Neural cell (in vitro differentiated cells): ENCODE measurements at regions not wholly inside any gene's neighbourhood (a gene's known extent, or its start where the extent isn't known, plus 50 kb on each side); places are given as distances from the start of the nearest gene placed in this dataset.

Experiments
- H2AFZ ChIP-seq: fragments of 200-600, 300-800 bp; sonication (generic), shearing (Covaris generic); 2 replicates; pipeline ENCODE4 v1.6.0; 2014; ENCODE audit warnings: low read depth, mild to moderate bottlenecking, antibody characterized with exemption, low read length, moderate library complexity
- H3F3A ChIP-seq: fragments of 200-600 bp; shearing (Covaris generic); 2 replicates; pipeline ENCODE4 v1.6.1; 2016; ENCODE audit warnings: mild to moderate bottlenecking, moderate library complexity, mixed read lengths, antibody characterized with exemption, low read length; ENCODE audit not compliant: insufficient read depth, poor library complexity, severe bottlenecking
- H3K27ac ChIP-seq: fragments of 200-600, 300-800 bp; sonication (generic), shearing (Covaris generic); 2 replicates; pipeline ENCODE4 v1.5.1; 2014; ENCODE audit warnings: mild to moderate bottlenecking, low read length, moderate library complexity
- H3K27me3 ChIP-seq: fragments of 300-800, 200-600 bp; sonication (generic), shearing (Covaris generic); 2 replicates; pipeline ENCODE4 v1.6.0; 2014; ENCODE audit warnings: mild to moderate bottlenecking, low read depth, low read length, moderate library complexity; ENCODE audit not compliant: insufficient read depth
- H3K36me3 ChIP-seq: fragments of 300-800, 200-600 bp; sonication (generic), shearing (Covaris generic); 2 replicates; pipeline ENCODE4 v1.5.1; 2014; ENCODE audit warnings: mild to moderate bottlenecking, antibody characterized with exemption, low read length, moderate library complexity; ENCODE audit not compliant: insufficient read depth
- H3K4me2 ChIP-seq: fragments of 300-800, 200-600 bp; sonication (generic), shearing (Covaris generic); 2 replicates; pipeline ENCODE4 v1.6.0; 2014; ENCODE audit warnings: mild to moderate bottlenecking, low read length
- H3K4me3 ChIP-seq: fragments of 300-800, 200-600 bp; sonication (generic), shearing (Covaris generic); 2 replicates; pipeline ENCODE4 v1.5.1; 2014; ENCODE audit warnings: mild to moderate bottlenecking, low read length, moderate library complexity
- H3K79me2 ChIP-seq: fragments of 200-600 bp; shearing (Covaris generic); replicated peaks from 2 replicates; pipeline ENCODE4 v1.6.0; 2014; ENCODE audit warnings: mild to moderate bottlenecking, low read length, moderate library complexity; ENCODE audit not compliant: insufficient read depth
- H3K9ac ChIP-seq: fragments of 300-800, 200-600 bp; sonication (generic), shearing (Covaris generic); 2 replicates; pipeline ENCODE4 v1.6.1; 2016; ENCODE audit warnings: mild to moderate bottlenecking, low read length, mixed read lengths
- H3K9me2 ChIP-seq: fragments of 200-600 bp; shearing (Covaris generic); 2 replicates; pipeline ENCODE4 v1.6.1; 2016; ENCODE audit warnings: mild to moderate bottlenecking, low read length, mixed read lengths; ENCODE audit not compliant: insufficient read depth
- H3K9me3 ChIP-seq: fragments of 200-600, 300-800 bp; sonication (generic), shearing (Covaris generic); 2 replicates; pipeline ENCODE4 v1.6.1; 2016; ENCODE audit warnings: mild to moderate bottlenecking, mixed run types, low read length, moderate library complexity, mixed read lengths
- H4K20me1 ChIP-seq: fragments of 200-600 bp; shearing (Covaris generic); 2 replicates; pipeline ENCODE4 v1.6.1; 2016; ENCODE audit warnings: mild to moderate bottlenecking, mixed run types; ENCODE audit not compliant: insufficient read depth
- EP300 ChIP-seq: fragments of 450-650 bp; conservative IDR thresholded peaks from 2 replicates; pipeline ENCODE4 v1.6.1; 2014; ENCODE audit warnings: antibody characterized with exemption, mild to moderate bottlenecking, moderate library complexity; ENCODE audit not compliant: poor library complexity, severe bottlenecking
- EZH2 ChIP-seq: fragments of 200-600, 300-800 bp; shearing (Covaris generic), sonication (generic); IDR thresholded peaks from 2 replicates; pipeline ENCODE4 v1.6.1; 2014; ENCODE audit warnings: antibody characterized with exemption, low read length, borderline replicate concordance, mild to moderate bottlenecking; ENCODE audit not compliant: insufficient read depth, poor library complexity, severe bottlenecking
- MXI1 ChIP-seq: fragments of 450-650 bp; conservative IDR thresholded peaks from 2 replicates; pipeline ENCODE4 v1.6.1; 2014; ENCODE audit warnings: antibody characterized with exemption, mild to moderate bottlenecking; ENCODE audit not compliant: poor library complexity, severe bottlenecking
- POLR2AphosphoS5 ChIP-seq: IDR thresholded peaks from 2 replicates; pipeline ENCODE4 v1.6.1; 2012
- RAD21 ChIP-seq: fragments of 450-650 bp; conservative IDR thresholded peaks from 2 replicates; pipeline ENCODE4 v1.6.1; 2014; ENCODE audit warnings: antibody characterized with exemption, mild to moderate bottlenecking, moderate library complexity
- REST ChIP-seq: IDR thresholded peaks from 2 replicates; pipeline ENCODE4 v1.6.1; 2012; ENCODE audit warnings: borderline replicate concordance
- SMC3 ChIP-seq: fragments of 450-650 bp; conservative IDR thresholded peaks from 2 replicates; pipeline ENCODE4 v1.6.1; 2014; ENCODE audit warnings: antibody characterized with exemption, mild to moderate bottlenecking, moderate library complexity; ENCODE audit not compliant: poor library complexity
- TAF1 ChIP-seq: IDR thresholded peaks from 2 replicates; pipeline ENCODE4 v1.6.1; 2012; ENCODE audit warnings: low read depth
- TF ChIP-seq, protein P1 (sequence below): fragments of 450-650 bp; IDR thresholded peaks from 2 replicates; pipeline ENCODE4 v1.5.1; 2014; ENCODE audit warnings: antibody characterized with exemption, mild to moderate bottlenecking, moderate library complexity; ENCODE audit not compliant: poor library complexity, severe bottlenecking

- Histone ChIP-seq H3K36me3 (no peaks in the 10 kb centered on the region), H3K9ac (no peak overlapping the region), H4K20me1 (no peaks in the 10 kb centered on the region), H3K79me2 (no peaks in the 10 kb centered on the region), H3K4me3 (no peak overlapping the region), H3K4me2 (no peak overlapping the region), H3F3A (no peaks in the 10 kb centered on the region), H2AFZ (no peak overlapping the region), H3K27me3 (no peaks in the 10 kb centered on the region), H3K27ac (no peak overlapping the region), H3K9me3 (no peaks in the 10 kb centered on the region), H3K9me2 (no peaks in the 10 kb centered on the region)
- TF ChIP-seq SMC3 = no peak
- TF ChIP-seq TAF1 = no peak
- TF ChIP-seq REST = no peak
- no peak for TF ChIP-seq POLR2AphosphoS5
- TF ChIP-seq MXI1 = no peak
- TF ChIP-seq EZH2 = no peak
- no peak for TF ChIP-seq EP300
- TF ChIP-seq RAD21 = no peak
- TF ChIP-seq, protein P1, sequence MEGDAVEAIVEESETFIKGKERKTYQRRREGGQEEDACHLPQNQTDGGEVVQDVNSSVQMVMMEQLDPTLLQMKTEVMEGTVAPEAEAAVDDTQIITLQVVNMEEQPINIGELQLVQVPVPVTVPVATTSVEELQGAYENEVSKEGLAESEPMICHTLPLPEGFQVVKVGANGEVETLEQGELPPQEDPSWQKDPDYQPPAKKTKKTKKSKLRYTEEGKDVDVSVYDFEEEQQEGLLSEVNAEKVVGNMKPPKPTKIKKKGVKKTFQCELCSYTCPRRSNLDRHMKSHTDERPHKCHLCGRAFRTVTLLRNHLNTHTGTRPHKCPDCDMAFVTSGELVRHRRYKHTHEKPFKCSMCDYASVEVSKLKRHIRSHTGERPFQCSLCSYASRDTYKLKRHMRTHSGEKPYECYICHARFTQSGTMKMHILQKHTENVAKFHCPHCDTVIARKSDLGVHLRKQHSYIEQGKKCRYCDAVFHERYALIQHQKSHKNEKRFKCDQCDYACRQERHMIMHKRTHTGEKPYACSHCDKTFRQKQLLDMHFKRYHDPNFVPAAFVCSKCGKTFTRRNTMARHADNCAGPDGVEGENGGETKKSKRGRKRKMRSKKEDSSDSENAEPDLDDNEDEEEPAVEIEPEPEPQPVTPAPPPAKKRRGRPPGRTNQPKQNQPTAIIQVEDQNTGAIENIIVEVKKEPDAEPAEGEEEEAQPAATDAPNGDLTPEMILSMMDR = no peak
These were observed 66.4 kb upstream of the PITX1 start for GRCh38 chr5:135100431-135100830.

DNA sequence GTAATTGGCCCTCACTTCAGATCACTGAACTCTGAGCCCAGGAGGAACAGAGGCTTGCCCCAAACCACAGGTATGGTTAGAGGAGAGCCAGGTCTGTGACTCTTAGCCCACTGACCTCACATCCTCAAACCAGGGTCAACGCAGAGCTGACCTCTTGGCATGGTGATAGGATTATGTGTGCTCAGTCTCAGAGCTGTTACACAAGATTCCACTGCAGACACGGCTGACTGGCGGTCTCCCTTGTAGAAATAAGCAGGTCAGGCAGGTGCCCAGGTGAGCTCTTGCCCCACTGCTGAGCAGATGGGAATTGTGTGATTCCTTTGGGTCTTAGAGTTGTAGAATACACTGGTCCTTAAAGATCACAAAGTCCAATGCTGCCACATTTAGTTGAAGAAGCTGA is 66.0 kb upstream of the PITX1 start:
- no peaks in the 10 kb centered on the region for H3K27me3 ChIP-seq

More for the DNA sequence above, 66.0 kb upstream of the PITX1 start:
- H3K9me2 ChIP-seq = no peaks in the 10 kb centered on the region
- no peaks in the 10 kb centered on the region for H3K36me3 ChIP-seq
- no peaks in the 10 kb centered on the region for H3K79me2 ChIP-seq
- H3F3A ChIP-seq = no peaks in the 10 kb centered on the region
- H3K9me3 ChIP-seq = no peaks in the 10 kb centered on the region
- no peak overlapping the region for H3K4me3 ChIP-seq
- H3K9ac ChIP-seq = no peak overlapping the region
- TF ChIP-seq EZH2 = no peak
- TF ChIP-seq REST = no peak
- TF ChIP-seq POLR2AphosphoS5 = no peak
- TF ChIP-seq, protein P1 = no peak
- TF ChIP-seq TAF1 = no peak
- no peak for TF ChIP-seq RAD21
- no peak for TF ChIP-seq SMC3
- TF ChIP-seq MXI1 = no peak
- TF ChIP-seq EP300 = no peak
- H3K27ac ChIP-seq = no peak overlapping the region
- H2AFZ ChIP-seq = no peak overlapping the region
- H4K20me1 ChIP-seq = no peaks in the 10 kb centered on the region
- H3K4me2 ChIP-seq = no peak overlapping the region
